SK-N-SH (cell line): ENCODE measurements at regions not wholly inside any gene's neighbourhood (a gene's known extent, or its start where the extent isn't known, plus 50 kb on each side); places are given as distances from the start of the nearest gene placed in this dataset.

Experiments
- CTCF ChIA-PET: fragments of 300-600, 350-600 bp; formaldehyde crosslinking; extraction: SDS; loops from one replicate; lab custom pipeline; 2021; lab: Yijun Ruan, JAX
- POLR2A ChIA-PET: fragments of 350-600 bp; sonication (Branson Sonifier 250); formaldehyde crosslinking; extraction: SDS; loops from one replicate; lab custom pipeline; 2020; ENCODE audit warnings: antibody characterized with exemption, inconsistent platforms; lab: Yijun Ruan, JAX
- DNase-seq: peaks from one replicate; pipeline ENCODE4 v3.0.0; 2012
- H2AFZ ChIP-seq: fragments of 200-600 bp; sonication (generic); 2 replicates; pipeline ENCODE4 v1.8.1; 2016; ENCODE audit warnings: antibody characterized with exemption, mild to moderate bottlenecking, low read depth
- H3F3A ChIP-seq: fragments of 200-600 bp; sonication (generic); replicated peaks from 2 replicates; pipeline ENCODE3; 2016; ENCODE audit warnings: antibody characterized with exemption, mild to moderate bottlenecking; ENCODE audit not compliant: insufficient read depth
- H3K27ac ChIP-seq, 2 experiments: fragments of 200-500 bp in 1 of 2; fragments of 200-600 bp in 1 of 2; sonication (Bioruptor generic) in 1 of 2; sonication (generic), shearing (Covaris generic) in 1 of 2; 2 replicates each; pipeline versions ENCODE4 v1.5.1 to v1.6.1; 2014 to 2016; ENCODE audit warnings: low read depth in 2 of 2, inconsistent platforms in 1 of 2, low read length in 1 of 2, mild to moderate bottlenecking in 1 of 2, mixed read lengths in 1 of 2
- H3K27me3 ChIP-seq: fragments of 200-600 bp; sonication (generic), shearing (Covaris generic); 2 replicates; pipeline ENCODE4 v1.6.1; 2016; ENCODE audit warnings: mixed run types; ENCODE audit not compliant: insufficient read depth
- H3K36me3 ChIP-seq, 2 experiments: fragments of 200-500 bp in 1 of 2; fragments of 200-600 bp in 1 of 2; sonication (Bioruptor generic) in 1 of 2; sonication (generic) in 1 of 2; replicated peaks in 1 of 2; 2 replicates each; pipeline versions ENCODE3 to v1.5.1; 2014 to 2016; ENCODE audit warnings: low read length in 1 of 2, mild to moderate bottlenecking in 1 of 2; ENCODE audit not compliant: insufficient read depth in 2 of 2, control insufficient read depth in 1 of 2
- H3K4me1 ChIP-seq, 2 experiments: fragments of 200-500 bp in 1 of 2; fragments of 200-600 bp in 1 of 2; sonication (Bioruptor generic) in 1 of 2; sonication (generic), shearing (Covaris generic) in 1 of 2; 2 replicates each; pipeline versions ENCODE4 v1.5.1 to v1.6.1; 2014 to 2016; ENCODE audit warnings: low read depth in 1 of 2, low read length in 1 of 2, mixed run types in 1 of 2; ENCODE audit not compliant: insufficient read depth in 2 of 2, control insufficient read depth in 1 of 2
- H3K4me2 ChIP-seq: fragments of 200-600 bp; sonication (generic), shearing (Covaris generic); 2 replicates; pipeline ENCODE4 v1.6.1; 2017; ENCODE audit warnings: mixed run types
- H3K4me3 ChIP-seq, 2 experiments: fragments of 200-500 bp in 1 of 2; fragments of 200-600 bp in 1 of 2; sonication (Bioruptor generic) in 1 of 2; sonication (generic), shearing (Covaris generic) in 1 of 2; 2 replicates each; pipeline versions ENCODE4 v1.5.1 to v1.8.1; 2014 to 2016; ENCODE audit warnings: low read depth in 2 of 2, inconsistent platforms in 1 of 2, low read length in 1 of 2, mild to moderate bottlenecking in 1 of 2, mixed read lengths in 1 of 2, moderate library complexity in 1 of 2
- H3K79me2 ChIP-seq: fragments of 200-600 bp; sonication (generic); 2 replicates; pipeline ENCODE4 v1.8.1; 2017; ENCODE audit warnings: mild to moderate bottlenecking; ENCODE audit not compliant: insufficient read depth
- H3K9ac ChIP-seq: fragments of 200-600 bp; sonication (generic); 2 replicates; pipeline ENCODE4 v1.6.1; 2017; ENCODE audit warnings: mixed run types
- H3K9me2 ChIP-seq: fragments of 200-600 bp; sonication (generic); 2 replicates; pipeline ENCODE4 v1.6.1; 2017; ENCODE audit warnings: mixed run types
- H3K9me3 ChIP-seq: fragments of 200-600 bp; sonication (generic); 2 replicates; pipeline ENCODE4 v1.6.1; 2017; ENCODE audit warnings: mixed run types, mild to moderate bottlenecking, moderate library complexity
- H4K20me1 ChIP-seq: fragments of 200-600 bp; sonication (generic); 2 replicates; pipeline ENCODE4 v1.6.1; 2017; ENCODE audit warnings: mild to moderate bottlenecking, mixed run types; ENCODE audit not compliant: insufficient read depth
- CTCF ChIP-seq: fragments of 200-600 bp; sonication (generic); IDR thresholded peaks from 2 replicates; pipeline ENCODE4 v1.6.1; 2017; ENCODE audit warnings: antibody characterized with exemption, mild to moderate bottlenecking, moderate library complexity
- ELF1 ChIP-seq: IDR thresholded peaks from 2 replicates; pipeline ENCODE4 v1.4.0; 2012
- EP300 ChIP-seq, 2 experiments: IDR thresholded peaks; 2 replicates each; pipeline versions ENCODE4 v1.4.0 to v1.6.1; 2012; ENCODE audit warnings: borderline replicate concordance in 1 of 2, low read depth in 1 of 2, low read length in 1 of 2
- FOXJ3 ChIP-seq: sonication (generic); formaldehyde crosslinking; IDR thresholded peaks from 2 replicates; pipeline ENCODE4 v1.5.1; 2020; ENCODE audit warnings: mild to moderate bottlenecking, missing genetic modification reagents
- IRF3 ChIP-seq: fragments of 150-350 bp; IDR thresholded peaks from 2 replicates; pipeline ENCODE4 v1.6.1; 2016; ENCODE audit warnings: mild to moderate bottlenecking, low read depth, low read length
- MEF2A ChIP-seq: IDR thresholded peaks from 2 replicates; pipeline ENCODE4 v1.4.0; 2012; ENCODE audit warnings: low read depth, borderline replicate concordance
- MXI1 ChIP-seq: IDR thresholded peaks from 2 replicates; pipeline ENCODE4 v1.6.1; 2012; ENCODE audit warnings: mild to moderate bottlenecking, low read depth, low read length, improper control_type of control experiment
- NFIC ChIP-seq: IDR thresholded peaks from 2 replicates; pipeline ENCODE4 v1.4.0; 2012; ENCODE audit warnings: borderline replicate concordance
- POLR2AphosphoS5 ChIP-seq: IDR thresholded peaks from 2 replicates; pipeline ENCODE4 v1.6.1; 2012; ENCODE audit warnings: low read depth, low read length
- RCOR1 ChIP-seq: fragments of 150-350 bp; IDR thresholded peaks from 2 replicates; pipeline ENCODE4 v1.6.1; 2017; ENCODE audit warnings: antibody characterized with exemption, low read length
- RFX5 ChIP-seq: IDR thresholded peaks from 2 replicates; pipeline ENCODE4 v1.6.1; 2012; ENCODE audit warnings: mild to moderate bottlenecking, improper control_type of control experiment, low read length
- RXRA ChIP-seq: IDR thresholded peaks from 2 replicates; pipeline ENCODE4 v1.4.0; 2012; ENCODE audit warnings: low read depth, mild to moderate bottlenecking, borderline replicate concordance
- SMC3 ChIP-seq: IDR thresholded peaks from 2 replicates; pipeline ENCODE4 v1.6.1; 2012; ENCODE audit warnings: low read depth, low read length, improper control_type of control experiment
- TEAD4 ChIP-seq: IDR thresholded peaks from 2 replicates; pipeline ENCODE4 v1.4.0; 2012; ENCODE audit warnings: mild to moderate bottlenecking, borderline replicate concordance; ENCODE audit not compliant: insufficient read depth
- USF1 ChIP-seq: IDR thresholded peaks from 2 replicates; pipeline ENCODE4 v1.4.0; 2012; ENCODE audit warnings: low read depth, borderline replicate concordance
- YY1 ChIP-seq: IDR thresholded peaks from 2 replicates; pipeline ENCODE4 v1.4.0; 2012; ENCODE audit warnings: low read depth, mild to moderate bottlenecking
- WGBS: methylation state at CpG from one replicate; pipeline ENCODE4 v1.1.6; 2017; ENCODE audit warnings: low lambda C conversion rate; 5-methylcytosine and 5-hydroxymethylcytosine counted together
- TF ChIP-seq, protein P1 (sequence below): IDR thresholded peaks from 2 replicates; pipeline ENCODE4 v1.4.0; 2012; ENCODE audit warnings: low read depth, borderline replicate concordance
- TF ChIP-seq, protein P2 (sequence below): IDR thresholded peaks from 2 replicates; pipeline ENCODE4; 2012
- TF ChIP-seq, protein P3 (sequence below): IDR thresholded peaks from 2 replicates; pipeline ENCODE4 v1.4.0; 2012; ENCODE audit warnings: low read depth
- TF ChIP-seq, protein P4 (sequence below): fragments of 150-350 bp; IDR thresholded peaks from 2 replicates; pipeline ENCODE4 v1.6.1; 2017; ENCODE audit warnings: antibody characterized with exemption, low read length, low read depth, borderline replicate concordance

DNA sequence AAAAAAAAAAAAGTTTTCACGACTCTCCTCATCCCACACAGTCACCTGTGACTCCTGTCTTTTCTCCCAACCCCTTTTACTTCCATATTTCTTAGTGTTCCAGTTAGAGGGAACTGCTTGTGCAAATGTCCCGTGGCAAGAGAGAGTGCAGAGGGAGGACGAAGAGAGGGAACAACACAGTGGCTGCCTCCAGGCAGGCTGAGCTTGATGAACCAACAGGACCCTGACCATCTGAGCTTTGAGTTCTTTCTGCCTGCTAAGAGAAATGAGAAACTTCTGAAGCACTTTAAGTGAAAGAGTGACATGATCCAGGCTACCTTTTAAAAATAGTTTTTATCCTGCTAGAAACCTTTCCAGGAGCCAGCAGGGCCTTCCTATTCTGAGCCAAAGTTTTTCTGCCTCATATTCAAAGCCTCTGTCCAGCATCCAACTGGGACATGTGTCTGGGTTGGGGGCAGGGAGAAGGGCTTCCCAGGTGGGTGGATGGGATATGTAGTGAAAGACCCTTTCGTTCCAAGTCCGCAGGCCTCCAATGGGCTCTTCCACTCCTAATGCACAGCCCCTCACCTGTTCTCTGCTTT lies 239.9 kb downstream of the OPA1 start:
- TF ChIP-seq RXRA (no peak), MEF2A (no peak), EP300 (IDR thresholded peaks at IDR 0.05; ENCODE audit: borderline replicate concordance in 1 of 2, low read depth in 1 of 2, low read length in 1 of 2) (no peak), MXI1 (no peak), ELF1 (no peak), RCOR1 (no peak), SMC3 (no peak), USF1 (no peak), RFX5 (no peak), IRF3 (no peak), POLR2AphosphoS5 (no peak), CTCF (no peak), NFIC (no peak), TEAD4 (no peak), YY1 (no peak), FOXJ3 (CRISPR knock-in tag) (no peak)
- TF ChIP-seq, protein P1, sequence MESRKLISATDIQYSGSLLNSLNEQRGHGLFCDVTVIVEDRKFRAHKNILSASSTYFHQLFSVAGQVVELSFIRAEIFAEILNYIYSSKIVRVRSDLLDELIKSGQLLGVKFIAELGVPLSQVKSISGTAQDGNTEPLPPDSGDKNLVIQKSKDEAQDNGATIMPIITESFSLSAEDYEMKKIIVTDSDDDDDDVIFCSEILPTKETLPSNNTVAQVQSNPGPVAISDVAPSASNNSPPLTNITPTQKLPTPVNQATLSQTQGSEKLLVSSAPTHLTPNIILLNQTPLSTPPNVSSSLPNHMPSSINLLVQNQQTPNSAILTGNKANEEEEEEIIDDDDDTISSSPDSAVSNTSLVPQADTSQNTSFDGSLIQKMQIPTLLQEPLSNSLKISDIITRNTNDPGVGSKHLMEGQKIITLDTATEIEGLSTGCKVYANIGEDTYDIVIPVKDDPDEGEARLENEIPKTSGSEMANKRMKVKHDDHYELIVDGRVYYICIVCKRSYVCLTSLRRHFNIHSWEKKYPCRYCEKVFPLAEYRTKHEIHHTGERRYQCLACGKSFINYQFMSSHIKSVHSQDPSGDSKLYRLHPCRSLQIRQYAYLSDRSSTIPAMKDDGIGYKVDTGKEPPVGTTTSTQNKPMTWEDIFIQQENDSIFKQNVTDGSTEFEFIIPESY: no peak
- TF ChIP-seq, protein P2, sequence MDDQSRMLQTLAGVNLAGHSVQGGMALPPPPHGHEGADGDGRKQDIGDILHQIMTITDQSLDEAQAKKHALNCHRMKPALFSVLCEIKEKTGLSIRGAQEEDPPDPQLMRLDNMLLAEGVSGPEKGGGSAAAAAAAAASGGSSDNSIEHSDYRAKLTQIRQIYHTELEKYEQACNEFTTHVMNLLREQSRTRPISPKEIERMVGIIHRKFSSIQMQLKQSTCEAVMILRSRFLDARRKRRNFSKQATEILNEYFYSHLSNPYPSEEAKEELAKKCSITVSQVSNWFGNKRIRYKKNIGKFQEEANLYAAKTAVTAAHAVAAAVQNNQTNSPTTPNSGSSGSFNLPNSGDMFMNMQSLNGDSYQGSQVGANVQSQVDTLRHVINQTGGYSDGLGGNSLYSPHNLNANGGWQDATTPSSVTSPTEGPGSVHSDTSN: no peak
- TF ChIP-seq, protein P3, sequence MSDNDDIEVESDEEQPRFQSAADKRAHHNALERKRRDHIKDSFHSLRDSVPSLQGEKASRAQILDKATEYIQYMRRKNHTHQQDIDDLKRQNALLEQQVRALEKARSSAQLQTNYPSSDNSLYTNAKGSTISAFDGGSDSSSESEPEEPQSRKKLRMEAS: no peak
- TF ChIP-seq, protein P4, sequence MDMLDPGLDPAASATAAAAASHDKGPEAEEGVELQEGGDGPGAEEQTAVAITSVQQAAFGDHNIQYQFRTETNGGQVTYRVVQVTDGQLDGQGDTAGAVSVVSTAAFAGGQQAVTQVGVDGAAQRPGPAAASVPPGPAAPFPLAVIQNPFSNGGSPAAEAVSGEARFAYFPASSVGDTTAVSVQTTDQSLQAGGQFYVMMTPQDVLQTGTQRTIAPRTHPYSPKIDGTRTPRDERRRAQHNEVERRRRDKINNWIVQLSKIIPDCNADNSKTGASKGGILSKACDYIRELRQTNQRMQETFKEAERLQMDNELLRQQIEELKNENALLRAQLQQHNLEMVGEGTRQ: no peak
- no peak for DNase-seq
- ChIA-PET CTCF (interaction anchor here (1.2 to 1.8 kb wide), 2 partner anchors 14 to 167 kb away, joined by 3 to 4 read pairs; no protein-coding TSS in a partner anchor), POLR2A (no interaction called here)
- H3K9me3 ChIP-seq: no peaks in the 10 kb centered on the region
- no peak overlapping the region for H3K4me2 ChIP-seq
- peaks cover 0 to 3% of the 10 kb centered on the region in 2 experiments; a peak in 1 of 4 replicates for H3K4me1 ChIP-seq
- 61% methylated on average over 5 of the region's 5 CpGs for WGBS
- no peak overlapping the region for H3K4me3 ChIP-seq
- H3K9ac ChIP-seq: no peak overlapping the region
- no peaks in the 10 kb centered on the region for H3K9me2 ChIP-seq
- no peaks in the 10 kb centered on the region for H3F3A ChIP-seq
- no peaks in the 10 kb centered on the region for H3K36me3 ChIP-seq
- H3K27me3 ChIP-seq: no peaks in the 10 kb centered on the region
- H4K20me1 ChIP-seq: no peaks in the 10 kb centered on the region
- H2AFZ ChIP-seq: no peak overlapping the region
- no peaks in the 10 kb centered on the region for H3K79me2 ChIP-seq
- no peak overlapping the region for H3K27ac ChIP-seq
